NCI-H187 treated with DMSO at 0.1 percent for 48 hours (cell line): ENCODE measurements at regions not wholly inside any gene's neighbourhood (a gene's known extent, or its start where the extent isn't known, plus 50 kb on each side); places are given as distances from the start of the nearest gene placed in this dataset.
"Not testable (repeated sequence)": the region's sequence is repeated elsewhere in the genome, so short reads cannot be mapped to it uniquely, and the experiment has no call there.

ENCODE experiments used
- DNase-seq: peaks from one replicate; lab custom pipeline; 2025; lab: John Stamatoyannopoulos, UW

GRCh38 chr18:52060607-52061304 is 279.2 kb upstream of the DCC start:
- no peak for DNase-seq

DNA sequence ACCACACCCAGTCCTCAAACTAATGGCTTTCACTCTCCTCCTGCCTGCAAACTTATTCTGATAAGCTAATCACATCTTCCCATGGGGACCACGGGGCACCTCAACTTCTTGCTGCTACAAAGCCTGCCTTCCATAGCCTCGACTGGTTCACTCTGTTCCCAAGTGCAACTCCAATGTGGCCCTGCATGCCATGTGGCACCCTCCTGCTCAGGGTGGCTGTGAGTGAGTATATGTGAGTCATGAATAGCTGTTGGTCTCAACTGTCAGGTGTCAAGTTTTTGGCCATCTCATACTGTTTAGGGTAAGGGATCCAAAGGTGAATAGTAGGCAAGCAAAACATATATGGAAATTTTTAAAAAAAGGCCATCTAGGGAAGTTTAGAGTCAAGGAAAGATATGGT is 276.1 kb upstream of the DCC start:
- DNase-seq, result no peak

DNA sequence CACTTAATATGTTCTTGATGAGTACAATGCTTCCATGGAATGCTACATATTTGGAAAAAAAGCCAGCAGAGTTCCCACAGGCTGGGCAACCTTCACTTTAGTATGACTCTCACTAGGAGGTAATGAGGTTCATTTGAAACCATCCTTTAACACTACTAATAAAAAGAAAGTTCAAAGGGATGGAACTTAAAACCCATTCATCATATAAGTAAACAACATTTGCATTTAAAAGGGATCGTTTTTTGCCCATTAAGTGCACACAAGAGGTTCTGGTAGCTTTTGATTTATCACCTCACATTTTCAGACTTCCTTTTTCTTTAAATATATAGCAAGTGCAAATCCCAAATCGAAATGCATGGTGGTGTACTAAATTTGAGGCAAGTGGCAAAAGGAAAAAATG is 270.8 kb upstream of the DCC start:
- no peak for DNase-seq

DNA sequence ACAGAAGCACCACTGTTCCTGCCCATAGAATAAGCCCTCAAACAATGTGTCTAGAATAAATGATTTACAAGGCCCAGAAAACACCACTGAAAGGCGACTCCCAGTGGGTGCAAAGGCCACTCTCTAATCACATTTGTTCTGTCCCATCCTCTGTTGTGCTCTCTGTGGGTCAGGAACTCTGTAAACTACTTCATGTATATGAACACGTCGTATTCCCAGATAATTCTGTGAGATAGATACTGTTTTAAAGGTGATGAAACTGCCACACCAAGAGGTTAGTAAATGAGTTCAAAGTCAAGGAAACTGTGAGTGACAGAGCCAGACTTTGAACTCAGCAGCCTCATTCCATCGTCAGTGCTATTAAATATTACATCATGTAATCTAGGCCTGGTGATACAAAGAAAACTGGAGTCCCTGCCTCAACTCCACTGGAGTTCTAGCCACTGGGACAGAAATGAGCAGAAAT is 269.7 kb upstream of the DCC start:
- DNase-seq, result no peak

- DNase-seq, result no peak
These were observed 262.6 kb upstream of the DCC start for GRCh38 chr18:52077251-52077983.

DNA sequence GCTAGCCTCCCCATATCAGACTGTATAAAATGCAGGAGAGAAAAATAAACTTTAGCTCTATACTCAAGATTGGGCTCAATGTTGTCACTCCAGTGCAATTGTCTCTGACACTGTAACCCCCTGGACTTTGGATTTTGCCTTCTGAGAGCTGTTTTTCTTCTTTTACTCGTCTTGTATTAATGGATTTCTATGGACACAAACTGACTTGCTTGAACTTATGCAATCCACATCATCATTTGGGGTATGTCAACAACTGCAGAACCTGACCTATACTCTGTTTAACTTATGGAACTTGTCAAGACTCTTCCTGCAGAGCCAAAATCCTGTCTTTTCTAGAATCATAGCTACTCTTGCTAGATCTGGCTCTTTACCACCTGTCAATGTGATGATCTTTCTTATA is 257.8 kb upstream of the DCC start:
- no peak for DNase-seq

GRCh38 chr18:52087140-52087539 is 252.9 kb upstream of the DCC start:
- no peak for DNase-seq

DNA sequence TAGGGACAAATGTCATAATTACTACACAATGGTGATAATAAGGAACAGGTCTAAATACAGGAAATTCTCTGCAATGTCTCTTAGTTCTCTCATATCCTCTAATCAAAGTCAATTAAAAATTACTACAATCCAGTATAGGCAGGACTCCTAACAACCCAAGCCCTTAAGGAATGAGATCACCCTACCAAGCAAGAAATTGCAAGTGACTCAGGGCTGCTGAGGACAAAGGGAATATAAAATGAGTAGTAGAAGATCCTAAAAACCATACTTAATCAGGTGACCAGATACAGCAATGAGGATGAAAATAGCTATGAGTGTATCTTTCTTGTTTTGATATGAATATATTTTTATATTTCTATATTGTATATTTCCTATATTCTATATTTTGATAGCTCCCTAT is 250.0 kb upstream of the DCC start:
- DNase-seq, result no peak

DNA sequence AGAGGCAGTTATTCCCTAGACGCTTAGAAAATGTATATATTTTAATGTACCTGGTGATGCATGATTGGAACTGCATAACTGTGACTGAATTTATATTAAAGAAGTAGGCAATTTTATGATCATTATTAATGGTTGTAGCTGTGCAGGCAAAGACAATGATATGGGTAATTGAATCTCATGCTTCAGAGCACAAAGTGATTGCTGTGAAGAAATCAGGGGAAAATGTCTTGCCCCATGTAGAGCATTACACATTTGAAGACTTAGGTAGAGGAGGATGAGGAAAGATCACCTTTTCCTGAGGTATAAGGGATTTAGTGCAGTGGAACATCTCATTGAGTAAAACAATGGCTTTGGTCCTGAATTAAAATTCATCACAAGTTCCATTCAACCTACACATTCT is 246.8 kb upstream of the DCC start:
- no peak for DNase-seq

DNA sequence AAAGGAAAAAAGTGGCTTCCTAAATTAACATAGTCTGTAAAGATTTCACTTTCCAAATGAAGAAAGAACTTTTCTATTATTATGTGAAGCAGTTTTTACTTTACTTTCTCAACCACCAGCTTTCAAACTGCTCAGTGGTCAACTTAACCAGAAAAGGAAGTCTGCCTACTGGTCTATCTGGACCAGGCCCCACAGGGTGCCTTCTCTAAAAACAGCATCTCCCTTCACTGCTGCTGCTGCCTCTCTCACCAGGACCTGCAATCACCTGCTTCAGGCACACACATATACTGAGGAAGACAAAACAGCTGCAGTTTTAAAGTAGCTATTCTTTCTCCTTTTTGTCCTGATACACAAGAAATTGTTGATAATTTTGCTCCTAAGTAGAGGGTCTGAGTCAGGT is 221.3 kb upstream of the DCC start:
- DNase-seq, result no peak

GRCh38 chr18:52130624-52131301 is 209.2 kb upstream of the DCC start:
- no peak for DNase-seq

- no peak for DNase-seq
These were observed 208.2 kb upstream of the DCC start for GRCh38 chr18:52131845-52132244.

- DNase-seq, result no peak
These were observed 203.5 kb upstream of the DCC start for GRCh38 chr18:52136532-52136931.

DNA sequence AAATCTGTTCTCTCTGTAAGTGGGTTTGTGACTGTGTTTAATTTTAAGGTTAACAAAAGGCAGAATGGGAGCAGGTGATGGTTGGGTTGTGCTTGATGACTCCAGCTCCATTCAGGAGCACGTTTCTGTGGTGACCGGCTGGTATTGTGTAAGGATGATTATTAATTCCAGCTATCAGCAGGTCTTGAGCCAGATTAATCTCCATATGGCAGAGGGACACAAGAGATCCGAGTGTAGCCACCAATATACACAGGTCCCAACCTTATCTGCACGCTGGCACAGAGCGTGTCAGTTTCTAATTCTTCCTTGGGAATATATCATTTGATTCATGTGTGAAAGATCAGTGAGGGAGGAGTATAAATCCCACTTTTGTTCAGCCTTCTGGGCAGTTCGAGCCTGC is 199.0 kb upstream of the DCC start:
- no peak for DNase-seq

DNA sequence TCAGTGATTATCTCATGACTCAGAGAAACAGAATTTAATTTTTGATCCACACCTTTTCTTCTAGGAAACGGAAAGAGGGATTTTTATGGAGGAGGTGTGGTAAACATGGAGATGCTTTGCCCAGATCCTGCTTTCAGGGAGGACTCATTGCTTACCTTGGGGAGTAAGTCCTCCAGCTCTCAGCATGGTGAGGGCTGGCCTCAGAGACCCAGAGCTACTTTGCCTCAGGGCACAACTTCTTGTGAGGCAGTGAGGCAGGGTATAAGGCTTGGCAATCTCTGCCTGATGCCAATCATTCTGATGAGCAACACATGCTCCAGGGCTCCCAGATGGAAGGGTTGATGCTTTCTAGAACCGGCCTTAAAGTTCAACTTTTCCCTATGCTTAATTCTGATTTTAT is 189.9 kb upstream of the DCC start:
- DNase-seq, result no peak

- DNase-seq, result no peak
These were observed 188.0 kb upstream of the DCC start for GRCh38 chr18:52152036-52152435.

- no peak for DNase-seq
These were observed 183.8 kb upstream of the DCC start for GRCh38 chr18:52156166-52156565.

DNA sequence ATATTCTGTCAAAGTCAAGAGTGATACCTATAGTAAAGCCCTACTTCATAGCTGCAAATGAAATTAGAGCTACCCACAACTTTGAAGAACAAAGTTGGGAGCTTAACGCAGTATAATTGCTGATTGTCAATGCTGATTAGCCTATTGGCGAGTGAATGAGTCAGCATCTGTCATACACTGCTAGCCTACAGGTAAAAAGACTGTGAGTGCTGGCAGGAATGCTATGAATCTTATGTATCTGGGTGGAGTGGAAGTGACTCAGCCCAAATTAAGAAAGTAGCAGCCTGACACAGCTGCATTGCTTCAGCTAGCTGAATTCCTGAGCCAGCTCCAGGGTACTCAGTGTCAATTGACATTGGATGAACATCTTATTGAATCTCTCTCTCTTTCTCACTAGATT is 179.4 kb upstream of the DCC start:
- no peak for DNase-seq

GRCh38 chr18:52163478-52163877 is 176.5 kb upstream of the DCC start:
- DNase-seq, result no peak

DNA sequence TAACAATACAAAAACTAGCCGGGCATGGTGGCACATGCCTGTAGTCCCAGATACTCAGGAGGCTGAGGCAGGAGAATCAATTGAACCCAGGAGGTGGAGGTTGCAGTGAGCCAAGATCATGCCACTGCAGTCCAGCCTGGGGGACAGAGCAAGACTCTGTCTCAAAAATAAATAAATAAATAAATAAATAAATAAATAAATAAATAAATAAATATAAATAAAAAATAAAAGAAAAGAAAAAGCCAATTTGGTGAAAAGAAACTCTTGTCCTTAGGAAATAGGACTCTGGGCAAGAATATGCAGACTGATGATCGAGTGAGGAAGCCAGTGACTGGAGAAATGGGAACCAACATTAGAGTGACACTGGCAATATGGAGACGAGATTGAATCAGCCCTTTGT is 171.9 kb upstream of the DCC start:
- DNase-seq, result not testable (repeated sequence)

DNA sequence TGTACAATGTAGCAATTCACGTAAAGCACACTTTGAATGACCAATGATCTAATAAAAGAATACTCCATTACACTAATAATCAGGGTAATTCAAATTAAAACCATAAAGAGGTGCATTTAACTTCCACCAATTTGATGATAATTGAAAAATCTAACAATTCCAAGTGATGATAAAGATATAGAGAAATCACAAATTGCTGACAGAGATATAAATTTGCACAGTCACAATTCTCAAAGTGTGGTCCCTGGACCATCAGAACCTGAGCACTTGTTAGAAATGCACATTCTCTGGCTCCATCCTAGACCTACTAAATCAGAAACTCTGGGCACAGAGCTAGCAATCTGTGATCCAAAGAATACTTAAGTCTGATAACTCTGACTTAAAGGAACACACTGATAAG is 165.8 kb upstream of the DCC start:
- no peak for DNase-seq

DNA sequence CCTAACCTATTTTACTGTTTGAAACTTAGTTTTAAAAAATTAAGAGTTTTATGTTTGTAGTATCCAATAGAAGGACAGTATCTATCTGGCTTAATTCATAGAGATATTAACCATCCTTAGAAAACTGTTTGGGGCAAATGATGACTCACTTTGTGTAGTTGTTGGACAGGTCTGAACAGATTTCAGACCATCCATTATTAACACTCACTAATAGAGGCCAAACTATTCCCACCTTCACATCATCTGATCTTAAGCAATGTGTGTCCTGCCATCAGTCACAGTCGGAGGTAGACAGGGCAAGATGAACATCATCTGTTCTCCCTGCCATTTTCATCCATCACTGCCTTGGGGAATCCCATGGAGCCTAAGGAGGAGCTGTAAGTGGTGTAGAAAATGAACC is 164.6 kb upstream of the DCC start:
- DNase-seq, result no peak

GRCh38 chr18:52183107-52183506 is 156.9 kb upstream of the DCC start:
- no peak for DNase-seq
